Neutrophil (primary cell): ENCODE measurements at regions not wholly inside any gene's neighbourhood (a gene's known extent, or its start where the extent isn't known, plus 50 kb on each side); places are given as distances from the start of the nearest gene placed in this dataset.

Experiments used
- H3K27ac ChIP-seq: fragments of 200-600 bp; sonication (generic); 2 replicates; pipeline ENCODE4 v1.5.1; 2016; ENCODE audit warnings: mild to moderate bottlenecking, moderate library complexity
- H3K27me3 ChIP-seq: fragments of 200-600 bp; sonication (generic); 2 replicates; pipeline ENCODE4 v1.6.0; 2016; ENCODE audit warnings: mild to moderate bottlenecking
- H3K36me3 ChIP-seq: fragments of 200-600 bp; sonication (generic); 2 replicates; pipeline ENCODE4 v1.5.1; 2017
- H3K4me1 ChIP-seq, 2 experiments: fragments of 200-600 bp in 1 of 2; sonication (generic) in 1 of 2; 1 replicate in 1 of 2; 2 replicates in 1 of 2; pipeline versions ENCODE4 v1.5.1 to v1.6.1; 2013 to 2016; ENCODE audit warnings: low read depth in 1 of 2, low read length in 1 of 2, mild to moderate bottlenecking in 1 of 2, moderate library complexity in 1 of 2; ENCODE audit not compliant: control insufficient read depth in 1 of 2, insufficient read depth in 1 of 2
- H3K4me3 ChIP-seq, 2 experiments: fragments of 200-600 bp in 1 of 2; sonication (generic) in 1 of 2; 1 replicate in 1 of 2; 2 replicates in 1 of 2; pipeline ENCODE4 v1.5.1; 2013 to 2016; ENCODE audit warnings: low read depth in 1 of 2, low read length in 1 of 2, mild to moderate bottlenecking in 1 of 2, moderate library complexity in 1 of 2
- H3K9me3 ChIP-seq: fragments of 200-600 bp; sonication (generic); 2 replicates; pipeline ENCODE4 v1.5.1; 2016
- TF ChIP-seq, protein P1 (sequence below): fragments of 200-600 bp; sonication (generic); IDR thresholded peaks from 2 replicates; pipeline ENCODE4 v1.5.1; 2016; ENCODE audit warnings: antibody characterized with exemption

DNA sequence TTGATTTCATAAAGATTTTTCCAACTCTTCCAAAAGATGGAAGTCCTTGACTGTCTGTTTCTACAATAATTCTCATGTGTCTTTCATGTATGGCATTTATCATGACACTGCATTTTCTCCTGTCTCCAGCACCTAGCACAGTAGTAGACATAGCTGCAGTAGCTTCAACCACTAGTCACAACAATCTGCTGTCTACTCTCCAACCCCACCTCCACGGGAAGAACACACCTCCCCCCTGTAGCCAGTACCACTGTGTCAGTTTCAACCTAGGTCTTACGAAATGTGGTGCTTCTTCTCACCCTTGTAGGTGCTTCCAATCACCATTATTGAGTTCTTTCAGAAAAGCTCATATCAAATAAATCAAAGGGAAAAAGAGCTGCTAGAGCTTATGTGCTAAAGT is 425.1 kb upstream of the ADAMTS5 start:
- Histone ChIP-seq H3K4me3 (no peak overlapping the region), H3K4me1 (no peaks in the 10 kb centered on the region), H3K36me3 (no peaks in the 10 kb centered on the region), H3K27ac (no peak overlapping the region), H3K9me3 (no peaks in the 10 kb centered on the region), H3K27me3 (no peaks in the 10 kb centered on the region)
- TF ChIP-seq, protein P1, sequence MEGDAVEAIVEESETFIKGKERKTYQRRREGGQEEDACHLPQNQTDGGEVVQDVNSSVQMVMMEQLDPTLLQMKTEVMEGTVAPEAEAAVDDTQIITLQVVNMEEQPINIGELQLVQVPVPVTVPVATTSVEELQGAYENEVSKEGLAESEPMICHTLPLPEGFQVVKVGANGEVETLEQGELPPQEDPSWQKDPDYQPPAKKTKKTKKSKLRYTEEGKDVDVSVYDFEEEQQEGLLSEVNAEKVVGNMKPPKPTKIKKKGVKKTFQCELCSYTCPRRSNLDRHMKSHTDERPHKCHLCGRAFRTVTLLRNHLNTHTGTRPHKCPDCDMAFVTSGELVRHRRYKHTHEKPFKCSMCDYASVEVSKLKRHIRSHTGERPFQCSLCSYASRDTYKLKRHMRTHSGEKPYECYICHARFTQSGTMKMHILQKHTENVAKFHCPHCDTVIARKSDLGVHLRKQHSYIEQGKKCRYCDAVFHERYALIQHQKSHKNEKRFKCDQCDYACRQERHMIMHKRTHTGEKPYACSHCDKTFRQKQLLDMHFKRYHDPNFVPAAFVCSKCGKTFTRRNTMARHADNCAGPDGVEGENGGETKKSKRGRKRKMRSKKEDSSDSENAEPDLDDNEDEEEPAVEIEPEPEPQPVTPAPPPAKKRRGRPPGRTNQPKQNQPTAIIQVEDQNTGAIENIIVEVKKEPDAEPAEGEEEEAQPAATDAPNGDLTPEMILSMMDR = no peak

DNA sequence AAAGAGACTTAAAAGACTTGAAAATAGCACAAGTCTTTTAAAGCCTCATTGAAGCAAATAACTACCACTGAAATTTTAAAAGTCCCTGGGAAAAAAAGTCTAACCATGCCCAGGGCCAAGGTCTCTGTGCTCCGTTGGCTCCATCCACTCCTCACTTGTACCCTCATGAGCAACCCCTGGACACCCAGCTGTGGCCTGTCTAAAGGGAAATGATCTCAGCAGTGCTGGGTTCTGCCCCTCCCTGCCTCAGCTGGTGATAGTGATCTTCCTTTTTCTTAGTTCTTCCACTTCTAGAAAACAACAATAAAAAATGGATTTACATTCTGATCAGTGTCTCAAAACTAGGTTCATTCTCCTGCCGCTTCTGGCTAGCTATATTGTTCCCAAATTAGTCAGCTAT is 423.5 kb upstream of the ADAMTS5 start:
- Histone ChIP-seq H3K4me1 (no peaks in the 10 kb centered on the region), H3K27ac (no peak overlapping the region), H3K36me3 (no peaks in the 10 kb centered on the region), H3K27me3 (no peaks in the 10 kb centered on the region), H3K9me3 (no peaks in the 10 kb centered on the region), H3K4me3 (no peak overlapping the region)
- TF ChIP-seq, protein P1 = no peak

DNA sequence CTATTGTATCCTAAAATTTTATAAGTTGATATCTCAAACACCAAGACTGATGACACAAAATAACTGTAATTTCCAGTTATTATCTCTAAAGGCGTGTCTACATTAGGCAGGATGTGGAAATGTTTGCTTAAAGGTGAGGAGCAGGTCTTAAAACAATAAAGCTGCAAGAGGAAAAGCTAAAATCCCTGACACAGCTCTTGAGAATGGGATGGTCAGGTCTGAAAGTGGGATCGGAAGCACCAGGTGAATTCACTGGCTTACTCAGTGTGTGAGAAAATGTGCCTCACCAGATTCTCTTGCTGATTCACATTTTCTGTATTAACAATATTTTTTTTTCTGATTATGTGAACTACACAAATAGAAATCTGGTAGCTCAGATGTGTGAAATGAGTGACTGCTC is 421.9 kb upstream of the ADAMTS5 start:
- no peaks in the 10 kb centered on the region for H3K9me3 ChIP-seq
- TF ChIP-seq, protein P1 = no peak
- H3K27ac ChIP-seq = no peak overlapping the region
- no peaks in the 10 kb centered on the region for H3K4me1 ChIP-seq
- no peak overlapping the region for H3K4me3 ChIP-seq
- H3K36me3 ChIP-seq = no peaks in the 10 kb centered on the region
- H3K27me3 ChIP-seq = no peaks in the 10 kb centered on the region

DNA sequence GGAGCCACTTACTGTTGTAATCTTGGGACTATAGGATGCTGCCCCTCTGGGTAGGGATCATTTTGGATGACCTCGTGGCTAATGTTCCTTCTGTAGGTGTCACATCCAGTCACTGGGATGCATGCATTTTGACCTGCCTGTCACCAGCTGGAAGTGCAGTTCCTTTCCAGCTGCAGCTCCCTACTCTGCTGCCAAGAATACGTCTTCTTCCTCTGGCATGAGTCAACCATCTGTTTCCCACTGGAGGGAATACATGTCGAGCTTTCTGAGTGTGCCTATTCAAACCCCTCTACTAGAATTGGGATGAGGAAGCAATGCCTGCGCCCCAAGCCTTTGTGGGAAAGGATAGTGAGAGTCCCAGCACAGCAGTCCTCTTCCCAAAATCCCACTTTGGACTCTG is 415.5 kb upstream of the ADAMTS5 start:
- H3K9me3 ChIP-seq = no peaks in the 10 kb centered on the region
- H3K27me3 ChIP-seq = no peaks in the 10 kb centered on the region
- H3K27ac ChIP-seq = no peak overlapping the region
- TF ChIP-seq, protein P1 = no peak
- H3K4me1 ChIP-seq = no peaks in the 10 kb centered on the region
- H3K36me3 ChIP-seq = no peaks in the 10 kb centered on the region
- no peak overlapping the region for H3K4me3 ChIP-seq

DNA sequence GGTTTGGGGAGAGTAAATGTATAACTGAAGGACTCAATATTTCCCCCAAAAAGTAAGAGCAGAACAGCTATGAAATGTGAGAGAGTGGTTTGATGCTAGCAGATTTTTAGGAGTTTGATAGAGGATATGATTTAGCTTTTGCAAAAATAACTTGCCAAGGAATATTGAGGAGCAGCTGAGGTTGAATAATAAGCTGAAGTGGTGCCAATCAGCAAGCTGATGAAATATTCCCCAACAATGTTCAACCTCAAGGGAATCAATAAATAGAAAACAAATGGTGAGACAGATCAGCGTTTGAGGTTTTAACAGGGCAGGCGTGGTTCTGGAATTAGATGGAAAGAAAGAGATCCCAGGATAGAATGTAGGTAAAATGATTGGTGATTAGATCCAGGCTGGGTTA is 413.4 kb upstream of the ADAMTS5 start:
- Histone ChIP-seq H3K27ac (no peak overlapping the region), H3K4me1 (no peaks in the 10 kb centered on the region)
- TF ChIP-seq, protein P1 = no peak

DNA sequence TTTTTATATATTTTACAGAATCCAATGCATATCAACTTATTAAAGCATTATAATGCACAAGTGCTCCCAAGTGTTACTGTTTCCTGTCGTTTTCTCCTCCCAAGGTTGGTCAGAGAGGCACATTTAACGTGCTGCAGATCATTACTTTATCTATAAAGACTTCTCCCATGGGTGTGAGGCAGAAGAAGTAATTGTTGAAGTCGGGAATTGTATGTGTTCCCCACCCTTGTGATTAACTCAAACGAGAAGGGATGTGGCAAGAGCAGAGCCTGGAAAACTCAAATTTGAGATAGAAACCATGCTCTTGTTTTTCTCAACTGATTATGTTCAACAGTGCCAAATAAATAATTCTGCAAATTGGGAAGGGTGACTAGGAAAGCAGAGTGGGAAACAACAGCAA is 412.5 kb upstream of the ADAMTS5 start:
- Histone ChIP-seq H3K4me3 (no peak overlapping the region), H3K9me3 (no peaks in the 10 kb centered on the region), H3K4me1 (no peaks in the 10 kb centered on the region), H3K27ac (no peak overlapping the region), H3K27me3 (no peaks in the 10 kb centered on the region), H3K36me3 (no peaks in the 10 kb centered on the region)
- TF ChIP-seq, protein P1 = no peak

More for the DNA sequence above, 413.4 kb upstream of the ADAMTS5 start:
- Histone ChIP-seq H3K36me3 (no peaks in the 10 kb centered on the region), H3K4me3 (no peak overlapping the region), H3K9me3 (no peaks in the 10 kb centered on the region), H3K27me3 (no peaks in the 10 kb centered on the region)
